Central memory CD4-positive, alpha-beta T cell (primary cell): ENCODE measurements at regions not wholly inside any gene's neighbourhood (a gene's known extent, or its start where the extent isn't known, plus 50 kb on each side); places are given as distances from the start of the nearest gene placed in this dataset.
"Not testable (repeated sequence)": the region's sequence is repeated elsewhere in the genome, so short reads cannot be mapped to it uniquely, and the experiment has no call there.

ENCODE experiments used
- DNase-seq: peaks from one replicate; pipeline ENCODE4 v3.0.0; 2022

GRCh38 chr20:56689318-56689717, 60.2 kb downstream of the TFAP2C start:
- no peak for DNase-seq

GRCh38 chr20:56689852-56690485, 60.9 kb downstream of the TFAP2C start:
- no peak for DNase-seq

- no peak for DNase-seq
Observed at GRCh38 chr20:56690531-56691175, 61.5 kb downstream of the TFAP2C start.

GRCh38 chr20:56691325-56691998, 62.4 kb downstream of the TFAP2C start:
- no peak for DNase-seq

GRCh38 chr20:56693217-56693616, 64.1 kb downstream of the TFAP2C start:
- DNase-seq = no peak

- no peak for DNase-seq
Observed at GRCh38 chr20:56697476-56697875, 68.4 kb downstream of the TFAP2C start.

GRCh38 chr20:56698297-56698696, 69.2 kb downstream of the TFAP2C start:
- no peak for DNase-seq

GRCh38 chr20:56698749-56699148, 69.6 kb downstream of the TFAP2C start:
- DNase-seq = no peak

- no peak for DNase-seq
Observed at GRCh38 chr20:56702931-56703840, 74.1 kb downstream of the TFAP2C start.

GRCh38 chr20:56706867-56707360, 77.8 kb downstream of the TFAP2C start:
- no peak for DNase-seq

GRCh38 chr20:56708991-56709390, 79.9 kb downstream of the TFAP2C start:
- DNase-seq = no peak

- DNase-seq = no peak
Observed at GRCh38 chr20:56710125-56710524, 81.0 kb downstream of the TFAP2C start.

GRCh38 chr20:56710577-56710976, 81.5 kb downstream of the TFAP2C start:
- DNase-seq = not testable (repeated sequence)

GRCh38 chr20:56711018-56711417, 81.9 kb downstream of the TFAP2C start:
- no peak for DNase-seq

- no peak for DNase-seq
Observed at GRCh38 chr20:56715309-56715708, 86.2 kb downstream of the TFAP2C start.

- no peak for DNase-seq
Observed at GRCh38 chr20:56715902-56716519, 86.9 kb downstream of the TFAP2C start.

- DNase-seq = no peak
Observed at GRCh38 chr20:56716806-56717205, 87.7 kb downstream of the TFAP2C start.

- no peak for DNase-seq
Observed at GRCh38 chr20:56718816-56719215, 89.7 kb downstream of the TFAP2C start.

- DNase-seq = no peak
Observed at GRCh38 chr20:56720620-56721213, 91.6 kb downstream of the TFAP2C start.

- no peak for DNase-seq
Observed at GRCh38 chr20:56722042-56722441, 92.9 kb downstream of the TFAP2C start.

GRCh38 chr20:56723331-56723730, 94.2 kb downstream of the TFAP2C start:
- DNase-seq = no peak

GRCh38 chr20:56724241-56724757, 95.2 kb downstream of the TFAP2C start:
- no peak for DNase-seq
